Middle frontal gyrus (tissue), 1 donor: ENCODE measurements at regions not wholly inside any gene's neighbourhood (a gene's known extent, or its start where the extent isn't known, plus 50 kb on each side); places are given as distances from the start of the nearest gene placed in this dataset.

Source experiments
- DNase-seq: peaks from one replicate; pipeline ENCODE4 v3.0.0-alpha.2; 2015; ENCODE audit warnings: low spot score; ENCODE audit errors: extremely low spot score

- DNase-seq = no peak
These were observed 171.2 kb downstream of the ZNF365 start for GRCh38 chr10:62545160-62546066.

GRCh38 chr10:62548686-62549085 is 174.5 kb downstream of the ZNF365 start:
- no peak for DNase-seq

GRCh38 chr10:62550173-62550572 is 176.0 kb downstream of the ZNF365 start:
- DNase-seq = no peak

GRCh38 chr10:62554632-62555199 is 180.5 kb downstream of the ZNF365 start:
- no peak for DNase-seq

GRCh38 chr10:62559481-62560200 is 185.5 kb downstream of the ZNF365 start:
- no peak for DNase-seq

- DNase-seq = no peak
These were observed 186.1 kb downstream of the ZNF365 start for GRCh38 chr10:62560201-62560819.

DNA sequence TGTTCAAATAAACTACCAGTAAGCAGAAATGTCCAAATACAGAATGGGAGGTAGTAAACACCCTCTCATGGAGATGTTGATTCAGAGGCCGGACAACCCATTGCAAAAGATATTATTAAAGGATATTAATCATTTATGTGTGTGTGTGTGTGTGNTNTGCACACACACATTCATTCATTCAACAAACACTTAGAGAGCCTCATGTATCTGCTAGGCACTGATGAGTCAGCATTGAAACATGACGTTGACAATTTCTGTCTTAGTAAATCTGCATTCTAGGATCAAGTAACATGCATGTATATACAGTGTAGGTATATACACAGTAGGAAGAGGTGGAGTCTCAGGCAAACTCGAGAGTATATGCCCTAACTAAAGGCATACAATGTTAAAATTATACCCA is 187.0 kb downstream of the ZNF365 start:
- DNase-seq = no peak

GRCh38 chr10:62562101-62562500 is 187.9 kb downstream of the ZNF365 start:
- no peak for DNase-seq

- DNase-seq = no peak
These were observed 188.6 kb downstream of the ZNF365 start for GRCh38 chr10:62562795-62563194.

DNA sequence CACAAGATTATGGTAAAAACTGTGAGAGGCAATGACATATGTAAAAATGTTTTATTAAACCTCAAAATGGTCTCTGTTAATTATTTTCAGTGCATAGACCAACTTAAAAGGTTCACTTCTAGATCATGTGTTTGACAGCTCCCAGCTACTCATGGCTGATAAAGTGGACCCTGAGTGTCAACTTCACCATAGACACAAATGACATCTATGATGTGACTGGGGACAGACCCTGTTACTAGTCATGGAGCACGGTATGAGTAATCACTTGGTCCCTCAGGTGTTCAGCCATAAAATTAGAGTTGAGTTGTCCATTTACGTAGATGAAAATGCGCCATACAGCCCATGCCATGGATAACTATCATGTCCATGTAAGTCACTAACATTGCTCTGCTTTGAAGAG is 199.8 kb downstream of the ZNF365 start:
- no peak for DNase-seq

DNA sequence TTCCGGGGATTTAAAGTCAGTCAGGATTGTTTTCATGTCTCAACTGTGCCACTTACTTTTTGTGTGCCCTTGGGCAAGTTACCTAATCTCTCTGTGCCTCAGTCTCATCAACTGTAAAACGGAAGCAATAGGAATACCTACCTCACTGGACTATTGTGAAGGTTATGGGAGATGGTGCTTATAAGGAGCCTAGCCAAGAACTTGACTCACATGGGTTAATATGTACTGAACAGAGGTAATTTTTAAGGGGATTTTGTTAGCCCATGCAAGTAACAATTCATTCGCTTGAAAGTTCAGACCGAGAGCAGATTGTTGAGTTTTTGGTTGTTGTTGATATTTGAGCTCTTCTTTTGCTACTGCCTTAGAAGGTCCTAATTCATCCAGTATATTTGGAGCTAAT is 202.9 kb downstream of the ZNF365 start:
- DNase-seq = no peak

DNA sequence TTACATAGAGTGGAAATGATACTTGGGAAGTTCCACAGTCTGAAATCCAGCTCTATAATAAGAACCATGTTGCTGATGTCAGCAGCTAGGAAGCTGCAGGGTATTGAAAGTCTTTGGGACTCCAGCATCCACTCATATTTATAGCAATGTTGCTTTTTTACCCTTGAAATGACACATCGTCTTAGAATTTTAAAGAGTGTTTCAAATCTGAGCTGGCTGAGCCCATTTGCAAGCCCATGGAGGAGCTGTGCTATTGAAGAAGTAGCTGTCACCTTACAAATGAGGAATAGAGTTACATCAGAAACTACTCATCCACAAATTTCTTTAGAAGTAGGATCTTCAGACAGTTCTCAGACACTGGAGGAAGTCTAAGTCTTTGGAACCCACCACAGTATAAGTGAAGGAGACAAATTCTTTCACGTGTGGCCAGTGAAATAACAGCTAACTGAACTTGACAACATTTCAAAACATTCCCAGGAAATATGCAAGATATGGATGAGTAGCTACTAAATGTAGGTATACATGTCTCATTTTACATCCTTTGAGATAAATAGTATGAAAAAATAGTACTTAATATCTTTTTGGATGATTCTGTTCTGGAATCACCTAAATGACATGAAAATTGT is 203.6 kb downstream of the ZNF365 start:
- DNase-seq = no peak

DNA sequence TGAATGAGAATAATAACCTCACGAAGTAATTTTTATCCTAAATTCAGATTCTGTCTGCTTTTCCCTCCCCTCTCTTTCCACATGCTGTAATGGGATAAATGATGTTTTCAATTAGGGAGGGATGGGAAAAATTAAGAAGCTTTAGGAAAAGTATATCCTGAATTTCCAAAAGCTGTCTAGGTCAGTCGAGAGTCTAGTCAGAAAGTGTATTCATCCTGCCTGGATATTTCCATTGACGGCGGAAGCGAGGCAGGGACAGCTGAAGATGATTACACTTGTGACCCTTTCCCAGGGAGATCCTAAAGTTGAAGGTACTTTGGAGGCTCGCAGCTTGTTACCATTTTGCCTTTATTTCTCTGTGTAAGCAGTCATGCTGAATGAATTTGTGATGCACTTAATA is 204.1 kb downstream of the ZNF365 start:
- DNase-seq = no peak

DNA sequence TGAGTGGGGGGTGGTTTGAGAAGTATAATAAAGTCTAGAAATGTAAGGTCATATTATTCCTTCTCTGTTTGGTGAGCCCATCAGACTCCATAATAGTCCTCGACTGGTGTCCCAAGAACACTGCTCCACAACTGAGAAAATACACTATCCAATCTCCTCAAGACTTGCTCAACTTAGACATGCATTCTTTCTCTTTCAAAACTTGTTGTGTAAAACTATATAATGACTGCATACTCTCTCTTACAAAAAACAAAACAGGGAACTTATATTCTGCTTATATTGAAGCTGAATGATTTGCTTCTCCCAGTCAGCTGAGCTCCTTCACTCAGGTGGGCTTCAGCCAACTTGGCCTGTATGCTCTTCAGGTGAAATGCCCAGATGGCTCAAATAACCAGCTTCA is 204.7 kb downstream of the ZNF365 start:
- DNase-seq = no peak

GRCh38 chr10:62580396-62580795 is 206.2 kb downstream of the ZNF365 start:
- no peak for DNase-seq

- no peak for DNase-seq
These were observed 207.2 kb downstream of the ZNF365 start for GRCh38 chr10:62581351-62581750.

DNA sequence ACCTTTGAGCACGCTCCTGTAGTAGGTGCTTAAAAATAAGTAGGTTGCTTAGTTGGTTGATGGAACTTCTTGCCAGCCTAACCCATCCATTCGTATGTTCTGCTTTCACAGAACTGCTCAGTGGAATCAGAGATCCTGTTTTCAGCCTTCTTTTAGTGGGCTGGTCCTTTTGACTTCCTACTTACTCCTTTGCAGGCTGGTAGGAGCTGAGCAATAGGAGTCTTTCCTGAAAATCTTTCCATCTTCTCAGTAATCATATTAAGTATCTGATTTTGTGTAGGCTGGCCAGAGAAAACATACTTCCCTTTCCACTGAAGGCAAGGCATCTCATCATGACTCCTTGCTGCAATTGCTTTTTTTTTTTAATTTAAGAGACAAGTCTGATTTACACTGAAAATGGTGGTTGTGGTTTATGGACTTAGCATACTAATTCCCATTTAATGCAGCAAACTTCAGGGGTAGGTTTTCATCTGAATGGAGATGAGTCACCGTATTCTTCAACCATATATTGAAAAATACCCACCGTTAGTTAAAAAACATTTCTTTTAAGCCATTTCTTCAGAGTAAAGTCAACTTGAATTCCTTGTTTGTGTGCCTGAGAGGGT is 208.0 kb downstream of the ZNF365 start:
- no peak for DNase-seq

GRCh38 chr10:62582804-62583208 is 208.6 kb downstream of the ZNF365 start:
- DNase-seq = no peak

DNA sequence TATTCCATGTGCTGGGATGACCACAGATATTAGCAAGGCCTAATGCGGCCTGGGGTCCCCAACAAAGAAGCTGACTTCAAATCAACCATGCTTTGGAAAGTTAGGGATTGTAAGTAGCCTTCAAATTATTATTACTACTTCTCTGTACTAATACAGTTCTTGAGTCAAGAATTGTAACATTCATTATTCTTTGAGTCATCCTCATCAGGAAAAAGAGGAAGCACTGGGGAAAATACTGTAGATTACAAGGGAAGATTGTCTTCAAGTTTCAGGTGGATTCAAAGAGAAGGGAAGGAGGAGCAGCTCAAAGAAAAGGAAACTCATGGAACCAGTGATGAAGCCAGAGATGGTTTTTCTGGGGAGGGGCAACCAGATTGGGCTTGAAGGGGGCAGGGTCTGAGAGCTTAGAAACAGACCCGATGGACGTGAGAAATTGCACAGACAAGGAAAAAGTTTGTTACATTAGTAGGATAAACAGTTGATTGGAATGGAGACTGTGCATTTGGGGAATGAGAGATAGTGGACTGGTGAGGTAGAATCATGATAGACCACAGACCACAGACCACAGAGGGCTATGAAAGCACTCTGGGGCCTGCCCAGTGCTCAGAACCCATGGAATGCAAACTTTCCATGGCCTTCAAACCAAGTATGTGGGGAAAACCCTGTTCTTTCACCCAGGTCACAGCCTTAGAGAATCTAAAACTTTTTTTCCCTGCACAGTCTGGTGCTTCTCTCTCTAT is 209.9 kb downstream of the ZNF365 start:
- DNase-seq = no peak

GRCh38 chr10:62584731-62585130 is 210.6 kb downstream of the ZNF365 start:
- DNase-seq = no peak
